H1 (cell line): ENCODE measurements at regions not wholly inside any gene's neighbourhood (a gene's known extent, or its start where the extent isn't known, plus 50 kb on each side); places are given as distances from the start of the nearest gene placed in this dataset.

Experiments
- ATF2 ChIP-seq: IDR thresholded peaks from 2 replicates; pipeline ENCODE4 v1.6.1; 2012; ENCODE audit warnings: low read length, inconsistent platforms
- CREB1 ChIP-seq: IDR thresholded peaks from 2 replicates; pipeline ENCODE4 v1.6.1; 2012; ENCODE audit warnings: inconsistent platforms
- KDM4A ChIP-seq: IDR thresholded peaks from one replicate; pipeline ENCODE4 v1.7.1; 2012; ENCODE audit warnings: low read depth, mild to moderate bottlenecking, moderate library complexity, low read length, inconsistent platforms; ENCODE audit not compliant: severe bottlenecking
- NRF1 ChIP-seq: IDR thresholded peaks from 2 replicates; pipeline ENCODE4 v1.6.1; 2011; ENCODE audit warnings: mild to moderate bottlenecking, low read depth, low read length, improper control_type of control experiment
- RAD21 ChIP-seq, 2 experiments: IDR thresholded peaks in 1 of 2; conservative IDR thresholded peaks in 1 of 2; 2 replicates each; pipeline ENCODE4 v1.6.1; 2011; ENCODE audit warnings: low read depth in 2 of 2, low read length in 2 of 2, improper control_type of control experiment in 1 of 2, inconsistent platforms in 1 of 2, mild to moderate bottlenecking in 1 of 2, moderate library complexity in 1 of 2
- SP2 ChIP-seq: IDR thresholded peaks from 2 replicates; pipeline ENCODE4 v1.6.1; 2012; ENCODE audit warnings: mild to moderate bottlenecking, low read length, inconsistent platforms
- SP4 ChIP-seq: IDR thresholded peaks from 2 replicates; pipeline ENCODE4 v1.6.1; 2012; ENCODE audit warnings: low read length, inconsistent platforms
- TAF1 ChIP-seq: IDR thresholded peaks from 2 replicates; pipeline ENCODE4 v1.6.1; 2011; ENCODE audit warnings: mild to moderate bottlenecking, low read depth, low read length
- TF ChIP-seq, protein P1 (sequence below): fragments of 300-600 bp; sonication (generic); IDR thresholded peaks from 2 replicates; pipeline ENCODE4 v1.7.1; 2012; ENCODE audit warnings: low read length, moderate library complexity, mild to moderate bottlenecking, inconsistent platforms; ENCODE audit not compliant: insufficient replicate concordance
- TF ChIP-seq, protein P2 (sequence below): IDR thresholded peaks from 2 replicates; pipeline ENCODE4 v1.6.1; 2012; ENCODE audit warnings: inconsistent platforms

DNA sequence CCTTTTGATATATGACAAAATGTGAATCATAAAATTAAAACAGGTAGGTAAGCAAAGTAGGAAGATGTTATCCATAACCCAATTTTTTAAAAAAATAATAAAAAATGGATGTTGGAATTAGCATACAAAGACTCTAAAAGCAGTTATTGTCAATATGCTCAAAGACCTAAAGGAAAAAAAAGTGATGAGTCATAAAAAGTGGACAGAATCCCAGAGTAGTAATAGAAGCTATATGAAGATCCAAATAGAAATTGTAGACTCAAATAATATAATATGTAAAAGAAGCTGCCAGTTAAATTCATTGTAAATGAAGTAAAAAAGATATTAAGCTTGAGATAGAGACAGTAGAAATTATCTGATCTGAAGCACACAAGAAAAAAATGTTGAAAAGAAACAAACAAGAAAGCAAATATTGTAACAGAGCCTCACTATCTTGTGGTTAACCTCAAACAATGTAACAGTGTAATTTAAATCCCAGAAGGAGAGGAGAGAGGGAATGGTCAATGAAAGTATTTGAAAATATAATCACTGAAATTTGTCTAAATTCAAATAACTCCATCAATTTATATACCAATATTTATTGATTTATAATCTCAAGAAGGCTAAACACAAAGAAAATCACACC is 773.4 kb upstream of the RAG2 start (continued):
- TF ChIP-seq, protein P1, sequence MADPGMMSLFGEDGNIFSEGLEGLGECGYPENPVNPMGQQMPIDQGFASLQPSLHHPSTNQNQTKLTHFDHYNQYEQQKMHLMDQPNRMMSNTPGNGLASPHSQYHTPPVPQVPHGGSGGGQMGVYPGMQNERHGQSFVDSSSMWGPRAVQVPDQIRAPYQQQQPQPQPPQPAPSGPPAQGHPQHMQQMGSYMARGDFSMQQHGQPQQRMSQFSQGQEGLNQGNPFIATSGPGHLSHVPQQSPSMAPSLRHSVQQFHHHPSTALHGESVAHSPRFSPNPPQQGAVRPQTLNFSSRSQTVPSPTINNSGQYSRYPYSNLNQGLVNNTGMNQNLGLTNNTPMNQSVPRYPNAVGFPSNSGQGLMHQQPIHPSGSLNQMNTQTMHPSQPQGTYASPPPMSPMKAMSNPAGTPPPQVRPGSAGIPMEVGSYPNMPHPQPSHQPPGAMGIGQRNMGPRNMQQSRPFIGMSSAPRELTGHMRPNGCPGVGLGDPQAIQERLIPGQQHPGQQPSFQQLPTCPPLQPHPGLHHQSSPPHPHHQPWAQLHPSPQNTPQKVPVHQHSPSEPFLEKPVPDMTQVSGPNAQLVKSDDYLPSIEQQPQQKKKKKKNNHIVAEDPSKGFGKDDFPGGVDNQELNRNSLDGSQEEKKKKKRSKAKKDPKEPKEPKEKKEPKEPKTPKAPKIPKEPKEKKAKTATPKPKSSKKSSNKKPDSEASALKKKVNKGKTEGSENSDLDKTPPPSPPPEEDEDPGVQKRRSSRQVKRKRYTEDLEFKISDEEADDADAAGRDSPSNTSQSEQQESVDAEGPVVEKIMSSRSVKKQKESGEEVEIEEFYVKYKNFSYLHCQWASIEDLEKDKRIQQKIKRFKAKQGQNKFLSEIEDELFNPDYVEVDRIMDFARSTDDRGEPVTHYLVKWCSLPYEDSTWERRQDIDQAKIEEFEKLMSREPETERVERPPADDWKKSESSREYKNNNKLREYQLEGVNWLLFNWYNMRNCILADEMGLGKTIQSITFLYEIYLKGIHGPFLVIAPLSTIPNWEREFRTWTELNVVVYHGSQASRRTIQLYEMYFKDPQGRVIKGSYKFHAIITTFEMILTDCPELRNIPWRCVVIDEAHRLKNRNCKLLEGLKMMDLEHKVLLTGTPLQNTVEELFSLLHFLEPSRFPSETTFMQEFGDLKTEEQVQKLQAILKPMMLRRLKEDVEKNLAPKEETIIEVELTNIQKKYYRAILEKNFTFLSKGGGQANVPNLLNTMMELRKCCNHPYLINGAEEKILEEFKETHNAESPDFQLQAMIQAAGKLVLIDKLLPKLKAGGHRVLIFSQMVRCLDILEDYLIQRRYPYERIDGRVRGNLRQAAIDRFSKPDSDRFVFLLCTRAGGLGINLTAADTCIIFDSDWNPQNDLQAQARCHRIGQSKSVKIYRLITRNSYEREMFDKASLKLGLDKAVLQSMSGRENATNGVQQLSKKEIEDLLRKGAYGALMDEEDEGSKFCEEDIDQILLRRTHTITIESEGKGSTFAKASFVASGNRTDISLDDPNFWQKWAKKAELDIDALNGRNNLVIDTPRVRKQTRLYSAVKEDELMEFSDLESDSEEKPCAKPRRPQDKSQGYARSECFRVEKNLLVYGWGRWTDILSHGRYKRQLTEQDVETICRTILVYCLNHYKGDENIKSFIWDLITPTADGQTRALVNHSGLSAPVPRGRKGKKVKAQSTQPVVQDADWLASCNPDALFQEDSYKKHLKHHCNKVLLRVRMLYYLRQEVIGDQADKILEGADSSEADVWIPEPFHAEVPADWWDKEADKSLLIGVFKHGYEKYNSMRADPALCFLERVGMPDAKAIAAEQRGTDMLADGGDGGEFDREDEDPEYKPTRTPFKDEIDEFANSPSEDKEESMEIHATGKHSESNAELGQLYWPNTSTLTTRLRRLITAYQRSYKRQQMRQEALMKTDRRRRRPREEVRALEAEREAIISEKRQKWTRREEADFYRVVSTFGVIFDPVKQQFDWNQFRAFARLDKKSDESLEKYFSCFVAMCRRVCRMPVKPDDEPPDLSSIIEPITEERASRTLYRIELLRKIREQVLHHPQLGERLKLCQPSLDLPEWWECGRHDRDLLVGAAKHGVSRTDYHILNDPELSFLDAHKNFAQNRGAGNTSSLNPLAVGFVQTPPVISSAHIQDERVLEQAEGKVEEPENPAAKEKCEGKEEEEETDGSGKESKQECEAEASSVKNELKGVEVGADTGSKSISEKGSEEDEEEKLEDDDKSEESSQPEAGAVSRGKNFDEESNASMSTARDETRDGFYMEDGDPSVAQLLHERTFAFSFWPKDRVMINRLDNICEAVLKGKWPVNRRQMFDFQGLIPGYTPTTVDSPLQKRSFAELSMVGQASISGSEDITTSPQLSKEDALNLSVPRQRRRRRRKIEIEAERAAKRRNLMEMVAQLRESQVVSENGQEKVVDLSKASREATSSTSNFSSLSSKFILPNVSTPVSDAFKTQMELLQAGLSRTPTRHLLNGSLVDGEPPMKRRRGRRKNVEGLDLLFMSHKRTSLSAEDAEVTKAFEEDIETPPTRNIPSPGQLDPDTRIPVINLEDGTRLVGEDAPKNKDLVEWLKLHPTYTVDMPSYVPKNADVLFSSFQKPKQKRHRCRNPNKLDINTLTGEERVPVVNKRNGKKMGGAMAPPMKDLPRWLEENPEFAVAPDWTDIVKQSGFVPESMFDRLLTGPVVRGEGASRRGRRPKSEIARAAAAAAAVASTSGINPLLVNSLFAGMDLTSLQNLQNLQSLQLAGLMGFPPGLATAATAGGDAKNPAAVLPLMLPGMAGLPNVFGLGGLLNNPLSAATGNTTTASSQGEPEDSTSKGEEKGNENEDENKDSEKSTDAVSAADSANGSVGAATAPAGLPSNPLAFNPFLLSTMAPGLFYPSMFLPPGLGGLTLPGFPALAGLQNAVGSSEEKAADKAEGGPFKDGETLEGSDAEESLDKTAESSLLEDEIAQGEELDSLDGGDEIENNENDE: no peak
- TF ChIP-seq TAF1 (no peak), KDM4A (no peak), ATF2 (no peak), CREB1 (no peak), RAD21 (IDR thresholded peaks at IDR 0.05 in 1 of 2, conservative IDR thresholded peaks at IDR 0.05 in 1 of 2; ENCODE audit: low read depth in 2 of 2, low read length in 2 of 2) (no peak), NRF1 (no peak), SP2 (no peak), SP4 (no peak)
- TF ChIP-seq, protein P2, sequence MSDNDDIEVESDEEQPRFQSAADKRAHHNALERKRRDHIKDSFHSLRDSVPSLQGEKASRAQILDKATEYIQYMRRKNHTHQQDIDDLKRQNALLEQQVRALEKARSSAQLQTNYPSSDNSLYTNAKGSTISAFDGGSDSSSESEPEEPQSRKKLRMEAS: no peak
